GM12874 (cell line): ENCODE measurements at regions not wholly inside any gene's neighbourhood (a gene's known extent, or its start where the extent isn't known, plus 50 kb on each side); places are given as distances from the start of the nearest gene placed in this dataset.

ENCODE experiments used
- CTCF ChIP-seq: IDR thresholded peaks from 2 replicates; pipeline ENCODE4 v1.5.1; 2011; ENCODE audit warnings: low read depth, mild to moderate bottlenecking, control low read depth, low read length, moderate library complexity; ENCODE audit not compliant: insufficient read depth

GRCh38 chr1:60402816-60403215, 329.2 kb upstream of the C1orf87 start:
- no peak for TF ChIP-seq CTCF

DNA sequence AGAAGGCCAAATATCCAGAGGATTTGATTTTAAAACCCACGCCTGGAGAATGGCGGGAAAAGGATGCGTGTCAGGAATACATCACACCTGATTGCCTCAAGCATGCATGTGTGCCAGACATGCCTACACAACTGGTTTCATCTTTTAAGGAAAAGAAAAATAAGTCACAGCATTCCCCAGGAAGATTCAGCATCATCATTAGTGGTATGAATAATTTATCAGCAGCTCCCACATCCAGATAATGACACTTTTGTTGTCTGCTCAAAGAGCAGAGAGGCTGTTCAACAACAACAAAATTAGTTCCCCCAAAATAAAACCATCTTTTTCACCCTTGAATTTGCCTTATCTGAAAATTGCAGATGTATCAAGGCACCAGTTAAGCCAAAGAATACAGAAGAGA, 328.6 kb upstream of the C1orf87 start:
- TF ChIP-seq CTCF: no peak

- no peak for TF ChIP-seq CTCF
These were observed 320.9 kb upstream of the C1orf87 start for GRCh38 chr1:60394436-60394835.

- TF ChIP-seq CTCF: no peak
These were observed 317.2 kb upstream of the C1orf87 start for GRCh38 chr1:60390593-60391282.

DNA sequence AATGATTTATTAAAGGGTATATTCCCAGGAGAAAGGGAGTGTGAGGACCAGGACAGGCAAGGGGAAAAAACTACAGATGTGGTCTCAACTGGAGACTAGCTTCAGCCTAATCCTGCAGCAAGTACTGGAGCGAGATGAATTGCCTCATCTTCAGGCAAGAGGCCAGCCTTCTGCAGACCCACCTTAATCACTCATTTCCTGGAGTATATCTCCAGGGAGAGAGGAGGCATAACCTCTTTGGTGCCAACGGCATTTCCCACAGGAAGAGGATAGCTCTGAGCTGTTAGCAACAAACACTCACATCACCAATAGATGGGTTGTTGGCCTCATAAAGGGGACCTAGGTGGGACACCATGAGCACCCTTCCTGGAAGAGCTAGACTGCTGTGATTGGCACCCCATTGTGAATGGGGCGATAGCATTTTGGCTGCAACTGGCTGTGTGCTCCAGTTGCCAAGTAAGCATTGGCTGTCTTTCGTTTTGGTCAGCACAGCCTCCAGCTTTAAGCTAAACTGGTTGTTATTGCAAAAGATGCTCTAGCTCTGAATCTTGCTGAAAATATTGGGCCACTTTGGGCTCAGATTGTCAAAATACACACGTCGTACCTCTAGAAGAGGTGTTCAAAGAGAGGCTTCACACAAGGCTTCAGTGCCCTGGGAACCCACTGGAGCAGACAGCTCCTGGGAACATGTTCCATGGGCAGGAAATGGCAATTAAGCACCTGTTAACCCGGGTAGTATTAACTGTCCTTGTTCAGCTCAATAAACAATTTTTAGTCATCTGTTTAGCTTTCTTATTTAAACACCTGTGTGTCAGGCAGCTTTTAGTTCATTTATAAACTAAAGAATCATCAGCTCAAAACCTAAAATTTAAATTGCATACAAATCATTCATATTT, 314.8 kb upstream of the C1orf87 start:
- TF ChIP-seq CTCF: no peak

- TF ChIP-seq CTCF: no peak
These were observed 313.6 kb upstream of the C1orf87 start for GRCh38 chr1:60387175-60387574.

GRCh38 chr1:60386249-60386648, 312.7 kb upstream of the C1orf87 start:
- no peak for TF ChIP-seq CTCF
